ENCODE measurements at regions not wholly inside any gene's neighbourhood (a gene's known extent, or its start where the extent isn't known, plus 50 kb on each side); places are given as distances from the start of the nearest gene placed in this dataset.

DNA sequence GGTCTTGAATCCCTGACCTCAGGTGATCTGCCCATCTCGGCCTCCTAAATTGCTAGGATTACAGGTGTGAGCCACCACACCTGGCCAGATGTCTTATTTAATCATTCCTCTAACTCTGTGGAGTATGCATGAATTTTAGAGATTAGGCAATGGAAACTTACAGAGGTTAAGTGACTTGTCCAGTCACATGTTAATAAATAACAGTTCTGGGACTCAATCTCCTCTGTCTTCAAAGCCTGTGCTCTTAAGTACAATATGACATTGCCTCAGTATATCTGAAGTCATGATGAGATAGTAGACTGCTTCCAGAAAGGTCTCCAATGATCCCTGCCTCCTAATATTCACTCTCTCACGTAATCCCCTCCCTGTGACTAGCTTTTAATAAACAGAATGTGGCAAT, 72.9 kb upstream of the TDRD3 start:
- no peak for TF ChIP-seq ZNF70 (CRISPR knock-in tag; IDR thresholded peaks at IDR 0.05)
- TF ChIP-seq ZC3H10 (CRISPR knock-in tag; IDR thresholded peaks at IDR 0.05) = no peak
- no peak for TF ChIP-seq OSR1 (CRISPR knock-in tag; IDR thresholded peaks at IDR 0.05)
- no peak for TF ChIP-seq ZNF8 (CRISPR knock-in tag; IDR thresholded peaks at IDR 0.05)
- TF ChIP-seq, protein P1, sequence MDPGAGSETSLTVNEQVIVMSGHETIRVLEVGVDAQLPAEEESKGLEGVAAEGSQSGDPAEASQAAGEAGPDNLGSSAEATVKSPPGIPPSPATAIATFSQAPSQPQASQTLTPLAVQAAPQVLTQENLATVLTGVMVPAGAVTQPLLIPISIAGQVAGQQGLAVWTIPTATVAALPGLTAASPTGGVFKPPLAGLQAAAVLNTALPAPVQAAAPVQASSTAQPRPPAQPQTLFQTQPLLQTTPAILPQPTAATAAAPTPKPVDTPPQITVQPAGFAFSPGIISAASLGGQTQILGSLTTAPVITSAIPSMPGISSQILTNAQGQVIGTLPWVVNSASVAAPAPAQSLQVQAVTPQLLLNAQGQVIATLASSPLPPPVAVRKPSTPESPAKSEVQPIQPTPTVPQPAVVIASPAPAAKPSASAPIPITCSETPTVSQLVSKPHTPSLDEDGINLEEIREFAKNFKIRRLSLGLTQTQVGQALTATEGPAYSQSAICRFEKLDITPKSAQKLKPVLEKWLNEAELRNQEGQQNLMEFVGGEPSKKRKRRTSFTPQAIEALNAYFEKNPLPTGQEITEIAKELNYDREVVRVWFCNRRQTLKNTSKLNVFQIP (CRISPR knock-in tag; IDR thresholded peaks at IDR 0.05; ENCODE audit: borderline replicate concordance, low read depth) = no peak
- TF ChIP-seq ZNF565 (CRISPR knock-in tag; conservative IDR thresholded peaks at IDR 0.05; ENCODE audit: low read depth) = no peak
- TF ChIP-seq BACH2 (CRISPR knock-in tag; IDR thresholded peaks at IDR 0.05; ENCODE audit: borderline replicate concordance) = no peak
- TF ChIP-seq RARB (CRISPR knock-in tag; IDR thresholded peaks at IDR 0.05) = no peak
- no peak for TF ChIP-seq PPARA (CRISPR knock-in tag; IDR thresholded peaks at IDR 0.05; ENCODE audit: borderline replicate concordance)
- TF ChIP-seq, protein P2, sequence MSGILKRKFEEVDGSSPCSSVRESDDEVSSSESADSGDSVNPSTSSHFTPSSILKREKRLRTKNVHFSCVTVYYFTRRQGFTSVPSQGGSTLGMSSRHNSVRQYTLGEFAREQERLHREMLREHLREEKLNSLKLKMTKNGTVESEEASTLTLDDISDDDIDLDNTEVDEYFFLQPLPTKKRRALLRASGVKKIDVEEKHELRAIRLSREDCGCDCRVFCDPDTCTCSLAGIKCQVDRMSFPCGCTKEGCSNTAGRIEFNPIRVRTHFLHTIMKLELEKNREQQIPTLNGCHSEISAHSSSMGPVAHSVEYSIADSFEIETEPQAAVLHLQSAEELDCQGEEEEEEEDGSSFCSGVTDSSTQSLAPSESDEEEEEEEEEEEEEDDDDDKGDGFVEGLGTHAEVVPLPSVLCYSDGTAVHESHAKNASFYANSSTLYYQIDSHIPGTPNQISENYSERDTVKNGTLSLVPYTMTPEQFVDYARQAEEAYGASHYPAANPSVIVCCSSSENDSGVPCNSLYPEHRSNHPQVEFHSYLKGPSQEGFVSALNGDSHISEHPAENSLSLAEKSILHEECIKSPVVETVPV (CRISPR knock-in tag; IDR thresholded peaks at IDR 0.05) = no peak
- TF ChIP-seq ISL1 (CRISPR knock-in tag; IDR thresholded peaks at IDR 0.05) = no peak
- TF ChIP-seq, protein P3, sequence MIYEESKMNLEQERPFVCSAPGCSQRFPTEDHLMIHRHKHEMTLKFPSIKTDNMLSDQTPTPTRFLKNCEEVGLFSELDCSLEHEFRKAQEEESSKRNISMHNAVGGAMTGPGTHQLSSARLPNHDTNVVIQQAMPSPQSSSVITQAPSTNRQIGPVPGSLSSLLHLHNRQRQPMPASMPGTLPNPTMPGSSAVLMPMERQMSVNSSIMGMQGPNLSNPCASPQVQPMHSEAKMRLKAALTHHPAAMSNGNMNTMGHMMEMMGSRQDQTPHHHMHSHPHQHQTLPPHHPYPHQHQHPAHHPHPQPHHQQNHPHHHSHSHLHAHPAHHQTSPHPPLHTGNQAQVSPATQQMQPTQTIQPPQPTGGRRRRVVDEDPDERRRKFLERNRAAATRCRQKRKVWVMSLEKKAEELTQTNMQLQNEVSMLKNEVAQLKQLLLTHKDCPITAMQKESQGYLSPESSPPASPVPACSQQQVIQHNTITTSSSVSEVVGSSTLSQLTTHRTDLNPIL (CRISPR knock-in tag; IDR thresholded peaks at IDR 0.05; ENCODE audit: low read depth) = no peak
- ATAC-seq = no peak

DNA sequence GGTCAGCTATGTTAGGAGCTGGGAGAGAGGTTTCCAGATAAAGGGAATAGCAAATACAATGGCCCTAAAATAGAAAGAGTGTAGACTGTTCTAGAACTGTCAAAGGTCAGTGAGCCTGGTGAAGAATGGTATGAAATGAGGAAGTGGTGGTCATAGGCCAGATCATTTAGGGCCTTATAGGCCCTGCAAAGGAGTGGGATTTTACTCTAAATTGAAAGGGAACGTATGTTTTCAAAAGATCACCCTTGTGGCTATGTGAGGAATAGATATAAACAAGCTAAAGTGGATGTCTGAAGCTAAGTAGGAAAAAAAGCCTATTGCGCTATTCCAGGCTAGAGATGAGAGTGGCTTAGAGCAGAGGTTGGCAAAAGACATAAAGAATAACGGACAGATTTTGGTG, 70.7 kb upstream of the TDRD3 start:
- ATAC-seq = no peak
- TF ChIP-seq ISL1 (CRISPR knock-in tag; IDR thresholded peaks at IDR 0.05) = no peak
- TF ChIP-seq TOX (CRISPR knock-in tag; IDR thresholded peaks at IDR 0.05; ENCODE audit: borderline replicate concordance) = no peak
- no peak for TF ChIP-seq TCF4 (CRISPR knock-in tag; IDR thresholded peaks at IDR 0.05; ENCODE audit: borderline replicate concordance)
- TF ChIP-seq, protein P4, sequence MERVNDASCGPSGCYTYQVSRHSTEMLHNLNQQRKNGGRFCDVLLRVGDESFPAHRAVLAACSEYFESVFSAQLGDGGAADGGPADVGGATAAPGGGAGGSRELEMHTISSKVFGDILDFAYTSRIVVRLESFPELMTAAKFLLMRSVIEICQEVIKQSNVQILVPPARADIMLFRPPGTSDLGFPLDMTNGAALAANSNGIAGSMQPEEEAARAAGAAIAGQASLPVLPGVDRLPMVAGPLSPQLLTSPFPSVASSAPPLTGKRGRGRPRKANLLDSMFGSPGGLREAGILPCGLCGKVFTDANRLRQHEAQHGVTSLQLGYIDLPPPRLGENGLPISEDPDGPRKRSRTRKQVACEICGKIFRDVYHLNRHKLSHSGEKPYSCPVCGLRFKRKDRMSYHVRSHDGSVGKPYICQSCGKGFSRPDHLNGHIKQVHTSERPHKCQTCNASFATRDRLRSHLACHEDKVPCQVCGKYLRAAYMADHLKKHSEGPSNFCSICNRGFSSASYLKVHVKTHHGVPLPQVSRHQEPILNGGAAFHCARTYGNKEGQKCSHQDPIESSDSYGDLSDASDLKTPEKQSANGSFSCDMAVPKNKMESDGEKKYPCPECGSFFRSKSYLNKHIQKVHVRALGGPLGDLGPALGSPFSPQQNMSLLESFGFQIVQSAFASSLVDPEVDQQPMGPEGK (CRISPR knock-in tag; IDR thresholded peaks at IDR 0.05; ENCODE audit: borderline replicate concordance) = no peak
- TF ChIP-seq SNAI2 (CRISPR knock-in tag; IDR thresholded peaks at IDR 0.05) = no peak
- peak; percentile 80 for TF ChIP-seq ZNF70 (CRISPR knock-in tag; IDR thresholded peaks at IDR 0.05)

DNA sequence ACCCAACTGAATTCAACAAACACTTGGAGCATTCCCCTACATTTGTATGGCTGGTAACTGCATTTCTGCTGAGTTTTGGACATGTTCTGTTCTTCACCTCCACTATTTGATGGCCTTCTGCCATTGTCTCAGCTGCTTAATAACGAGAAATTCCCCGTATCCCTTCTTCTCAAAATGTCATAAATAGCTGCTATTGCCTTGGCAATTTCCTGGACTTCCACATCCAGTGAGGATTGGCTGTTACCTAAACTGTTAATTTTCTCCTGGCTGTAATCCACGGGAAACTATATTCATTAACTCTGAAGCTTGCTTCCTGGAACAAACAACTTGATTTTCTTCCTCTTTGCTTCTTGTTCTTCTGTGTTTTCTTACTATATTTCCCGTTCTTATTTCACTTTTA, 69.5 kb upstream of the TDRD3 start:
- TF ChIP-seq ARNTL (CRISPR knock-in tag; IDR thresholded peaks at IDR 0.05; ENCODE audit: borderline replicate concordance, low read depth) = no peak
- TF ChIP-seq TCF4 (CRISPR knock-in tag; IDR thresholded peaks at IDR 0.05; ENCODE audit: borderline replicate concordance) = no peak
- no peak for TF ChIP-seq RARB (CRISPR knock-in tag; IDR thresholded peaks at IDR 0.05)
- TF ChIP-seq, protein P4 (CRISPR knock-in tag; IDR thresholded peaks at IDR 0.05; ENCODE audit: borderline replicate concordance) = no peak
- TF ChIP-seq ISL1 (CRISPR knock-in tag; IDR thresholded peaks at IDR 0.05) = no peak
- no peak for TF ChIP-seq ZC3H10 (CRISPR knock-in tag; IDR thresholded peaks at IDR 0.05)
- TF ChIP-seq PPARA (CRISPR knock-in tag; IDR thresholded peaks at IDR 0.05; ENCODE audit: borderline replicate concordance) = no peak
- no peak for TF ChIP-seq ESRRG (CRISPR knock-in tag; IDR thresholded peaks at IDR 0.05)
- TF ChIP-seq SNAI2 (CRISPR knock-in tag; IDR thresholded peaks at IDR 0.05) = no peak
- TF ChIP-seq, protein P3 (CRISPR knock-in tag; IDR thresholded peaks at IDR 0.05; ENCODE audit: low read depth) = no peak
- ATAC-seq = no peak
